ENCODE measurements at regions not wholly inside any gene's neighbourhood (a gene's known extent, or its start where the extent isn't known, plus 50 kb on each side); places are given as distances from the start of the nearest gene placed in this dataset.

DNA sequence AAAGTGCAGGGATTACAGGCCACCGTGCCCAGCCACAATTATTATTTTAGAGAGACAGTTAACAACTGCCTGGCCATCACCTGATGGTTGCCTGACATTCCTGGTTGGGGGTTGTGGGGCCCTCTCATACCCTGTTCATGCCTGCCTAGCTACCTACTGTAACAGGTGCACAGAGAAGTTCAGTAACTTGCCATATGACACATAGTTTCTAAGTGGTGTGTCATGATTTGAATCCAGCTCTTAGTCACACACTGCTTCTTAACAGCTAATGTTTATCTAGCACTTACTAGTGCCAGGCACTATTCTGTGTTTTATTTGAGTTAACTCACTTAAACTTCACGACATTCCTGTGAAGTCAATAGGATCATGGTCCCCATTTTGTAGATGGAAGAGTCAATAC is 122.7 kb upstream of the JADE1 start:
- Histone ChIP-seq H3K9ac (ENCODE audit: low read length) (no peak overlapping the region), H3K27ac (ENCODE audit: low read depth, low read length, poor library complexity, severe bottlenecking) (no peak overlapping the region), H3K9me3 (ENCODE audit: low read length) (no peaks in the 10 kb centered on the region), H3F3A (ENCODE audit: insufficient read depth, low read length) (no peaks in the 10 kb centered on the region), H3K4me3 (ENCODE audit: low read depth, low read length, poor library complexity, severe bottlenecking) (no peak overlapping the region), H3K4me1 (ENCODE audit: insufficient read depth, low read length, severe bottlenecking) (no peaks in the 10 kb centered on the region), H3K4me2 (ENCODE audit: low read length) (no peak overlapping the region), H3K79me2 (ENCODE audit: insufficient read depth, low read length) (no peaks in the 10 kb centered on the region), H4K20me1 (ENCODE audit: insufficient read depth, low read length) (no peaks in the 10 kb centered on the region), H3K27me3 (ENCODE audit: insufficient read depth, low read length) (no peaks in the 10 kb centered on the region), H3K9me2 (ENCODE audit: low read depth, low read length) (no peaks in the 10 kb centered on the region), H2AFZ (ENCODE audit: low read length) (no peak overlapping the region), H3K36me3 (ENCODE audit: insufficient read depth, low read length) (no peaks in the 10 kb centered on the region)
- TF ChIP-seq, protein P1, sequence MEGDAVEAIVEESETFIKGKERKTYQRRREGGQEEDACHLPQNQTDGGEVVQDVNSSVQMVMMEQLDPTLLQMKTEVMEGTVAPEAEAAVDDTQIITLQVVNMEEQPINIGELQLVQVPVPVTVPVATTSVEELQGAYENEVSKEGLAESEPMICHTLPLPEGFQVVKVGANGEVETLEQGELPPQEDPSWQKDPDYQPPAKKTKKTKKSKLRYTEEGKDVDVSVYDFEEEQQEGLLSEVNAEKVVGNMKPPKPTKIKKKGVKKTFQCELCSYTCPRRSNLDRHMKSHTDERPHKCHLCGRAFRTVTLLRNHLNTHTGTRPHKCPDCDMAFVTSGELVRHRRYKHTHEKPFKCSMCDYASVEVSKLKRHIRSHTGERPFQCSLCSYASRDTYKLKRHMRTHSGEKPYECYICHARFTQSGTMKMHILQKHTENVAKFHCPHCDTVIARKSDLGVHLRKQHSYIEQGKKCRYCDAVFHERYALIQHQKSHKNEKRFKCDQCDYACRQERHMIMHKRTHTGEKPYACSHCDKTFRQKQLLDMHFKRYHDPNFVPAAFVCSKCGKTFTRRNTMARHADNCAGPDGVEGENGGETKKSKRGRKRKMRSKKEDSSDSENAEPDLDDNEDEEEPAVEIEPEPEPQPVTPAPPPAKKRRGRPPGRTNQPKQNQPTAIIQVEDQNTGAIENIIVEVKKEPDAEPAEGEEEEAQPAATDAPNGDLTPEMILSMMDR (IDR thresholded peaks at IDR 0.05; ENCODE audit: low read length): no peak
- no peak for TF ChIP-seq EZH2 (IDR thresholded peaks at IDR 0.05; ENCODE audit: borderline replicate concordance, low read length)

DNA sequence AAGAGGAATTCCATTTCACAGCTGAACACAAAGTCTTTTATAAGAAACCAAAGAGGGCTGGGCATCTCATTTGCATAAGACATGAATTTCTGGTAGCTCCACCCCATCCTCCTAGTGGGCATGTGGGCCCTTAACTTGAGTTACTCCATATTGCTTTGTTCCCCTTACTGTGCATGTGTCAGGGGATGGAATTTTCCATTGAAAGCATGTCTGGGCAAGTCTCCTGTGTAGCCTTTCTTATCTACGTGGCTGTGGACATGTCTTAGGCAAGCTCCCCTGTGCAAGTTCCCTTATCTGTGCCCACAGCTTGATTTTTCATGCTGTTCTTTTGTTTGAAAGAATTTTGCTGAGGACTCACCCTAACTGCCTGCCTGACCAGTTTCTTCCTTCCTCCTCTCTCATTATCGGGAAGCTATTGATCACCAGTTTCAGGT is 123.5 kb upstream of the JADE1 start:
- Histone ChIP-seq H3K4me2 (ENCODE audit: low read length) (no peak overlapping the region), H3K27ac (ENCODE audit: low read depth, low read length, poor library complexity, severe bottlenecking) (no peak overlapping the region)
- TF ChIP-seq EZH2 (IDR thresholded peaks at IDR 0.05; ENCODE audit: borderline replicate concordance, low read length): no peak
- TF ChIP-seq, protein P1 (IDR thresholded peaks at IDR 0.05; ENCODE audit: low read length): no peak

DNA sequence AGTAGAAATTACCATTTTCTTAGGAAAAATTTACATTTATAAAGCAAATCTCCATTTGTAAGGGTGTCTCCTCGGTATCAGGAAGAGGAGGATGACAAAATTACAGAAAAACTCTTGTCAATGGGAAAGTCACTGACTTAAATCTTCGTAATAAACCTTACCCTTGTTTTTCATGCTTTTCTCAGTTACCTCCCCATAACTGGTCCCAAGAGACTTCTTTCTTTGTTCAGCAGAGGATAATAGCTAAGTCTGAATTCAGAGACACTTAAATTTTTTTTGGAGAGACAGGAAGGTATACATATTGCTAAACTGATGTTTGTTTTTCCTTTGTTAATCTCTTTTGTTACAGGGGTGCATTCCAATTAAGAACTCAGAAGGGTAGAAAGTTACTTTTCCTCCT is 125.5 kb upstream of the JADE1 start:
- H4K20me1 ChIP-seq (ENCODE audit: insufficient read depth, low read length): no peaks in the 10 kb centered on the region
- no peak overlapping the region for H3K4me3 ChIP-seq (ENCODE audit: low read depth, low read length, poor library complexity, severe bottlenecking)
- no peaks in the 10 kb centered on the region for H3K9me2 ChIP-seq (ENCODE audit: low read depth, low read length)
- no peak overlapping the region for H3K9ac ChIP-seq (ENCODE audit: low read length)
- H2AFZ ChIP-seq (ENCODE audit: low read length): no peak overlapping the region
- no peaks in the 10 kb centered on the region for H3K27me3 ChIP-seq (ENCODE audit: insufficient read depth, low read length)
- no peaks in the 10 kb centered on the region for H3F3A ChIP-seq (ENCODE audit: insufficient read depth, low read length)
- no peaks in the 10 kb centered on the region for H3K9me3 ChIP-seq (ENCODE audit: low read length)
- no peaks in the 10 kb centered on the region for H3K79me2 ChIP-seq (ENCODE audit: insufficient read depth, low read length)
- H3K27ac ChIP-seq (ENCODE audit: low read depth, low read length, poor library complexity, severe bottlenecking): no peak overlapping the region
- H3K36me3 ChIP-seq (ENCODE audit: insufficient read depth, low read length): no peaks in the 10 kb centered on the region
- no peaks in the 10 kb centered on the region for H3K4me1 ChIP-seq (ENCODE audit: insufficient read depth, low read length, severe bottlenecking)
- TF ChIP-seq, protein P1 (IDR thresholded peaks at IDR 0.05; ENCODE audit: low read length): no peak
- TF ChIP-seq EZH2 (IDR thresholded peaks at IDR 0.05; ENCODE audit: borderline replicate concordance, low read length): no peak
- H3K4me2 ChIP-seq (ENCODE audit: low read length): no peak overlapping the region

More for the DNA sequence above, 123.5 kb upstream of the JADE1 start:
- no peaks in the 10 kb centered on the region for H3K9me2 ChIP-seq (ENCODE audit: low read depth, low read length)
- no peaks in the 10 kb centered on the region for H3K79me2 ChIP-seq (ENCODE audit: insufficient read depth, low read length)
- H2AFZ ChIP-seq (ENCODE audit: low read length): no peak overlapping the region
- H3K27me3 ChIP-seq (ENCODE audit: insufficient read depth, low read length): no peaks in the 10 kb centered on the region
- H3F3A ChIP-seq (ENCODE audit: insufficient read depth, low read length): no peaks in the 10 kb centered on the region
- no peaks in the 10 kb centered on the region for H3K9me3 ChIP-seq (ENCODE audit: low read length)
- H3K36me3 ChIP-seq (ENCODE audit: insufficient read depth, low read length): no peaks in the 10 kb centered on the region
- H3K9ac ChIP-seq (ENCODE audit: low read length): no peak overlapping the region
- no peak overlapping the region for H3K4me3 ChIP-seq (ENCODE audit: low read depth, low read length, poor library complexity, severe bottlenecking)
- H4K20me1 ChIP-seq (ENCODE audit: insufficient read depth, low read length): no peaks in the 10 kb centered on the region
- no peaks in the 10 kb centered on the region for H3K4me1 ChIP-seq (ENCODE audit: insufficient read depth, low read length, severe bottlenecking)
